ENCODE measurements at regions not wholly inside any gene's neighbourhood (a gene's known extent, or its start where the extent isn't known, plus 50 kb on each side); places are given as distances from the start of the nearest gene placed in this dataset.
"Not testable (repeated sequence)": the region's sequence is repeated elsewhere in the genome, so short reads cannot be mapped to it uniquely, and the experiment has no call there.

DNA sequence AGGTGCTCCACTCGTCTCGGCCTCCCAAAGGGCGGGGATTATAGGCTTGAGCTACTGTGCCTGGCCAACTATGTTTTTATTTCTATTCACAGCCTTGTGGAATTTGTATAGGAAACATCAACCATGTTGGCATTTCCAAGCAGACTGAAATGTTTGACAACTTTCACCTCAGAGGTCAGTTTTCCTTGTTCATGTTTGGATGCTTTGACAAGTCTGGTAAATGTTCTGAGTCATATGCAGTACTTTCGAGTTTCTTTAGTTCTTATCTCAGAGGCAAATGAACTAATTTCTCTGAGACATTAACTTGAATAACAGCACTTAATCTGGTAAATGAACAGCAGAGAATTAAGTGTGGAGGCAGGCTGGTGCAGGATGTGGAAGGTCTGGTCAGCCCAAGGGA, 373.4 kb upstream of the SYNCRIP start:
- no peak overlapping the region for H3K4me3 ChIP-seq (ENCODE audit: low read depth, low read length)
- no peak for DNase-seq (ENCODE audit: low read depth)
- TF ChIP-seq CTCF (IDR thresholded peaks at IDR 0.05; ENCODE audit: control insufficient read depth, extremely low read depth, insufficient read depth): no peak

DNA sequence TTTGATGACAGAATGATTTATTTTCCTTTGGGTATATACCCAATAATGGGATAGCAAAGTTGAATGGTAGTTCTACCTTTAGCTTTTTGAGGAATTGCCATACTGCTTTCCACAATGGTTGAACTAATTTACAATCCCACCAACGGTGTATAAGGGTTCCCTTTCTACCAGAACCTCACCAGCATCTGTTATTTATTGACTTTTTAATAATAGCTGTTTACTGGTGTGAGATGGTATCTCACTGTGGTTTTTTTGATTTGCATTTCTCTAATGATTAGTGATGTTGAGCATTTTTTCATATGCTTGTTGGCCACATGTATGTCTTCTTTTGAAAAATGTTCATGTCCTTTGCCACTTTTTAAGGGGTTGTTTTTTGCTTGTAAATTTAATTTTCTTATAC, 370.3 kb upstream of the SYNCRIP start:
- DNase-seq (ENCODE audit: low read depth); H3K4me3 ChIP-seq (ENCODE audit: low read depth, low read length): not testable (repeated sequence)

DNA sequence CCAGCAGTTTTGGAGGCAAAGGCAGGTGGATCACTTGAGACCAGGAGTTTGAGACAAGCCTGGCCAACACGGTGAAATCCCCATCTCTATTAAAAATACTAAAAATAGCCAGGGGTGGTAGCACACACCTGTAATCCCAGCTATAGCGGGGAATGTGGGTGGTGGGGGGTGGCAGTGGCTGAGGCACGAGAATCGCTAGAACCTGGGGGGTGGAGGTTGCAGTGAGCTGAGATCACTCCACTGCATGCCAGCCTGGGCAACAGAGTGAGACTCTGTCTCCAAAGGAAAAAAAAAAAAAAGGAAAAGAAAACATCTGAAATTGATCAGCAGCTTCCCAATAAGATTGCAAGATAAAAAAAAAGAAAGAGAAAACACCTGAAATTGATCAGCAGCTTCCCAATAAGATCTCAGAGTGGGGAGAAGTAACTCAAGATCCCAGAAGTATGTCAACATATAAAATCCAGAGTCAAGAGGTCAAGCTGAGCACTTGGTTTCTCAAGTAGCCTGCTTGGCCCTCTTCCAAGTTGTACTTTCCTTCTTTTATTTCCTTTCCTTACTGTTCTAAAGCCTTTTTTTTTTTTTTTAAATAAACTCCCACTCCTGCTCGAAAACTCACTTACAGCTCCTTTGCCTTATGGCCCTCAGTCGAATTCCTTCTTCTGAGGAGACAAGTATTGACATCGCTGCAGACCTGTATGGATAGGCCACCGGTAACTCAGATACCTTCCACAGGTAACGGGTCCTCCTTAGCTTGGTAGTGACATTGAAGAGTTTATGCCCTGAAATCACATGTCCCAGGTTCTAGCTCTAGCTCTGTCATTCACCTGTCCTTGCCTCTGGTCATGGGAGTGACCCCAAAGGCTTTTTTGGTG, 368.5 kb upstream of the SYNCRIP start:
- DNase-seq (ENCODE audit: low read depth): no peak
- TF ChIP-seq CTCF (IDR thresholded peaks at IDR 0.05; ENCODE audit: control insufficient read depth, extremely low read depth, insufficient read depth): no peak
- no peak overlapping the region for H3K4me3 ChIP-seq (ENCODE audit: low read depth, low read length)

GRCh38 chr6:85997206-85997605, 354.5 kb upstream of the SYNCRIP start:
- no peak for TF ChIP-seq CTCF (IDR thresholded peaks at IDR 0.05; ENCODE audit: control insufficient read depth, extremely low read depth, insufficient read depth)
- no peak overlapping the region for H3K4me3 ChIP-seq (ENCODE audit: low read depth, low read length)
- no peak for DNase-seq (ENCODE audit: low read depth)

- no peak for DNase-seq (ENCODE audit: low read depth)
- no peak for TF ChIP-seq CTCF (IDR thresholded peaks at IDR 0.05; ENCODE audit: control insufficient read depth, extremely low read depth, insufficient read depth)
- H3K4me3 ChIP-seq (ENCODE audit: low read depth, low read length): no peak overlapping the region
Measured at GRCh38 chr6:85996034-85996375, 353.3 kb upstream of the SYNCRIP start.

DNA sequence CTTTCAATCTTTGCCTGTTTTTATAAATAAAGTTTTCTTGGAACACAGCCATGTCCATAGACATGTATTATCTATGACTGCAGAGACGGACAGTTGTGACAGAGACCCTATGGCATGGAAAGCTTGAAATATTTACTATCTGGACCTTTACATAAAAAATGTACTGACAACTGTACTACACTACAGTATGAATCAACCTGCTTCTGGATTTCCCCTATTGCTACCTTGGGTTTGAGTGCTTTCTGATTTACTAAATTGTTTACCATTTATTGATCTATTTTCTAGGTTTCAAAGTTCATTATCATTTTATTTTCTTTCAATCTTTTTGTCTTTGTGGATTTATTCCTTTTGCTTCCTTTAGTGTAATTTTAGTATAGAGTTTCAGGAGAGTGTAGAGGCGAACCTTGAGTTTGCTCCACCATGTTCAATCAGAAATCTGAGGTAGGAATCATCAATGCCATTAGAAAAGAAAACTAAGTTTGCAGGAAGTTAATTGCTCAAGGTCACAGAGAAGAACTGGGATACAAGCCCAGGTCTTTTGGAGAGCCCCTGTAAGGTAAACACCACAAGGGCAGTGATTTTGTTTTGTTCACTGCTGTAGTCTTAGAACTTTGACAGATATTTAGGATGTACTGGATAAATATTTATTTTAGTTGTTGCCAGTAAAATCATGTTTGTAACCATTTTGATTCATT, 352.8 kb upstream of the SYNCRIP start:
- no peak for DNase-seq (ENCODE audit: low read depth)
- H3K4me3 ChIP-seq (ENCODE audit: low read depth, low read length): no peak overlapping the region
- no peak for TF ChIP-seq CTCF (IDR thresholded peaks at IDR 0.05; ENCODE audit: control insufficient read depth, extremely low read depth, insufficient read depth)

GRCh38 chr6:85986681-85987080, 344.0 kb upstream of the SYNCRIP start:
- no peak for TF ChIP-seq CTCF (IDR thresholded peaks at IDR 0.05; ENCODE audit: control insufficient read depth, extremely low read depth, insufficient read depth)
- no peak for DNase-seq (ENCODE audit: low read depth)
- no peak overlapping the region for H3K4me3 ChIP-seq (ENCODE audit: low read depth, low read length)
